A549 (cell line): ENCODE measurements at regions not wholly inside any gene's neighbourhood (a gene's known extent, or its start where the extent isn't known, plus 50 kb on each side); places are given as distances from the start of the nearest gene placed in this dataset.

ENCODE experiments used
- ATAC-seq, 2 experiments: fragments of 200-7000 bp in 1 of 2; fragments of >200 bp in 1 of 2; cut with Nextera tagmentation in 1 of 2; cut with Tn5 transposase in 1 of 2; 3 replicates each; pipeline versions ENCODE4 v1.8.0 to v1.9.1; 2018 to 2020; ENCODE audit warnings: mild to moderate bottlenecking in 1 of 2, moderate library complexity in 1 of 2
- CTCF ChIA-PET: fragments of 300-600 bp; sonication (Branson Sonifier 250); formaldehyde crosslinking; extraction: SDS; loops from one replicate; lab custom pipeline; 2021; ENCODE audit warnings: antibody characterized with exemption, inconsistent platforms; lab: Yijun Ruan, JAX
- POLR2A ChIA-PET: fragments of 350-600 bp; formaldehyde crosslinking; extraction: SDS; loops from one replicate; lab custom pipeline; 2021; ENCODE audit warnings: antibody characterized with exemption, inconsistent platforms; lab: Yijun Ruan, JAX
- DNase-seq, 2 experiments: peaks; one replicate each; pipeline versions ENCODE4 v3.0.0 to v3.0.0-alpha.2; 2011 to 2016; ENCODE audit warnings: low read depth in 1 of 2, low spot score in 1 of 2
- FAIRE-seq: peaks from 2 replicates; lab custom pipeline; 2011; peaks lifted over from hg19 to GRCh38; lab: Jason Lieb, UNC
- H3K27ac ChIP-seq, 2 experiments: fragments of >200 bp; sonication (Bioruptor Twin); formaldehyde crosslinking; 3 replicates each; pipeline ENCODE4 v1.5.1; 2016 to 2017
- H3K4me1 ChIP-seq: fragments of >200 bp; sonication (Bioruptor Twin); formaldehyde crosslinking; 3 replicates; pipeline ENCODE4 v1.6.1; 2016
- H3K4me2 ChIP-seq: fragments of >200 bp; sonication (Bioruptor Twin); formaldehyde crosslinking; 3 replicates; pipeline ENCODE4 v1.6.1; 2016
- H3K4me3 ChIP-seq: fragments of >200 bp; sonication (Bioruptor Twin); formaldehyde crosslinking; 3 replicates; pipeline ENCODE4 v1.5.1; 2016
- H3K9me3 ChIP-seq: fragments of >200 bp; sonication (Bioruptor Twin); formaldehyde crosslinking; 3 replicates; pipeline ENCODE4 v1.6.1; 2016
- BHLHE40 ChIP-seq: IDR thresholded peaks from 2 replicates; pipeline ENCODE4 v1.6.1; 2012; ENCODE audit warnings: low read depth, low read length, inconsistent platforms
- CBX2 ChIP-seq: fragments of 200-600 bp; sonication (generic); IDR thresholded peaks from 2 replicates; pipeline ENCODE4 v1.6.1; 2016; ENCODE audit warnings: low read depth, mild to moderate bottlenecking, borderline replicate concordance
- CEBPB ChIP-seq, 2 experiments: fragments of >200 bp in 1 of 2; sonication (Bioruptor Twin) in 1 of 2; formaldehyde crosslinking in 1 of 2; IDR thresholded peaks; 2 replicates each; pipeline ENCODE4 v1.6.1; 2012 to 2016
- ESRRA ChIP-seq: fragments of 150-350 bp; IDR thresholded peaks from 2 replicates; pipeline ENCODE4 v1.6.1; 2014; ENCODE audit warnings: mild to moderate bottlenecking, low read length, borderline replicate concordance
- GATA3 ChIP-seq: IDR thresholded peaks from 2 replicates; pipeline ENCODE4 v1.6.1; 2012; ENCODE audit warnings: borderline replicate concordance
- KDM1A ChIP-seq: fragments of 200-600 bp; sonication (generic); IDR thresholded peaks from 2 replicates; pipeline ENCODE4 v1.6.1; 2016; ENCODE audit warnings: low read depth, mild to moderate bottlenecking
- MAZ ChIP-seq: fragments of 150-350 bp; IDR thresholded peaks from 2 replicates; pipeline ENCODE4 v1.6.1; 2014; ENCODE audit warnings: antibody characterized with exemption, low read depth, low read length, borderline replicate concordance
- NFE2L2 ChIP-seq: fragments of 150-350 bp; conservative IDR thresholded peaks from 2 replicates; pipeline ENCODE4 v1.6.1; 2014; ENCODE audit warnings: low read length
- NR3C1 ChIP-seq: fragments of >200 bp; sonication (Bioruptor Twin); formaldehyde crosslinking; IDR thresholded peaks from 3 replicates; pipeline ENCODE4 v1.6.1; 2017
- PBX3 ChIP-seq: IDR thresholded peaks from 2 replicates; pipeline ENCODE4 v1.6.1; 2012
- POLR2A ChIP-seq: IDR thresholded peaks from 2 replicates; pipeline ENCODE4 v1.6.1; 2012; ENCODE audit warnings: mild to moderate bottlenecking, low read length
- RAD21 ChIP-seq, 2 experiments: fragments of >200 bp in 1 of 2; sonication (Bioruptor Twin) in 1 of 2; formaldehyde crosslinking in 1 of 2; IDR thresholded peaks in 1 of 2; conservative IDR thresholded peaks in 1 of 2; 2 replicates in 1 of 2; 3 replicates in 1 of 2; pipeline ENCODE4 v1.6.1; 2012 to 2018; ENCODE audit warnings: inconsistent platforms in 1 of 2
- RARB ChIP-seq: fragments of 250-450 bp; sonication (Bioruptor Pico); IDR thresholded peaks from 2 replicates; pipeline ENCODE4 v1.8.0; 2021; ENCODE audit warnings: mild to moderate bottlenecking, moderate library complexity
- RCOR1 ChIP-seq: fragments of 150-350 bp; IDR thresholded peaks from 2 replicates; pipeline ENCODE4 v1.6.1; 2014; ENCODE audit warnings: antibody characterized with exemption, low read length, low read depth
- REST ChIP-seq: fragments of 200-600 bp; sonication (generic); IDR thresholded peaks from 2 replicates; pipeline ENCODE4 v1.6.1; 2016; ENCODE audit warnings: antibody characterized with exemption, mild to moderate bottlenecking, moderate library complexity
- RNF2 ChIP-seq: fragments of 200-600 bp; sonication (generic); IDR thresholded peaks from 2 replicates; pipeline ENCODE4 v1.6.1; 2016; ENCODE audit warnings: low read depth, mild to moderate bottlenecking, antibody characterized with exemption, moderate library complexity, borderline replicate concordance
- SREBF2 ChIP-seq: fragments of 450-650 bp; IDR thresholded peaks from 2 replicates; pipeline ENCODE4 v1.6.1; 2014; ENCODE audit warnings: mild to moderate bottlenecking, moderate library complexity
- TFCP2L1 ChIP-seq: fragments of 250-450 bp; sonication (Bioruptor Pico); IDR thresholded peaks from 2 replicates; pipeline ENCODE4 v1.5.0; 2021; ENCODE audit warnings: mild to moderate bottlenecking
- WGBS: methylation state at CpG from one replicate; pipeline ENCODE4 v1.1.6; 2017; ENCODE audit errors: missing lambda C conversion rate; 5-methylcytosine and 5-hydroxymethylcytosine counted together
- TF ChIP-seq, protein P1 (sequence below): IDR thresholded peaks from 2 replicates; pipeline ENCODE4 v1.6.1; 2012; ENCODE audit warnings: low read depth, borderline replicate concordance
- TF ChIP-seq, protein P2 (sequence below): fragments of 450-650 bp; IDR thresholded peaks from 2 replicates; pipeline ENCODE4 v1.6.1; 2014; ENCODE audit warnings: antibody characterized with exemption

- H3K27ac ChIP-seq, result no peak overlapping the region
- no peak overlapping the region for H3K4me2 ChIP-seq
- no peak for DNase-seq
- no peak overlapping the region for H3K4me3 ChIP-seq
- no peak for ATAC-seq
- no peaks in the 10 kb centered on the region for H3K4me1 ChIP-seq
- 0% methylated on average over 1 of the region's 2 CpGs for WGBS
- TF ChIP-seq RNF2, result no peak
- no peak for TF ChIP-seq GATA3
- no peak for TF ChIP-seq SREBF2
- TF ChIP-seq RAD21 (conservative IDR thresholded peaks at IDR 0.05 in 1 of 2, IDR thresholded peaks at IDR 0.05 in 1 of 2), result no peak
- TF ChIP-seq, protein P1, sequence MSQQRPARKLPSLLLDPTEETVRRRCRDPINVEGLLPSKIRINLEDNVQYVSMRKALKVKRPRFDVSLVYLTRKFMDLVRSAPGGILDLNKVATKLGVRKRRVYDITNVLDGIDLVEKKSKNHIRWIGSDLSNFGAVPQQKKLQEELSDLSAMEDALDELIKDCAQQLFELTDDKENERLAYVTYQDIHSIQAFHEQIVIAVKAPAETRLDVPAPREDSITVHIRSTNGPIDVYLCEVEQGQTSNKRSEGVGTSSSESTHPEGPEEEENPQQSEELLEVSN, result no peak
- no peak for TF ChIP-seq REST
- FAIRE-seq, result no peak
- ChIA-PET POLR2A (no interaction called here), CTCF (no interaction called here)
- H3K9me3 ChIP-seq, result no peaks in the 10 kb centered on the region
Observed at GRCh38 chr1:96292141-96292540, 429.4 kb upstream of the PTBP2 start.

GRCh38 chr1:96296991-96297390 lies 424.6 kb upstream of the PTBP2 start:
- no peak for FAIRE-seq

More at GRCh38 chr1:96296991-96297390, 424.6 kb upstream of the PTBP2 start:
- Histone ChIP-seq H3K4me3 (no peak overlapping the region), H3K9me3 (no peaks in the 10 kb centered on the region), H3K27ac (no peak overlapping the region), H3K4me1 (no peaks in the 10 kb centered on the region), H3K4me2 (no peak overlapping the region)
- POLR2A ChIA-PET, result no interaction called here
- TF ChIP-seq RARB (CRISPR knock-in tag) (no peak), KDM1A (no peak), PBX3 (no peak), TFCP2L1 (CRISPR knock-in tag) (no peak), POLR2A (no peak), CBX2 (no peak), GATA3 (no peak), ESRRA (no peak), MAZ (no peak), BHLHE40 (no peak), RNF2 (no peak), RCOR1 (no peak), NR3C1 (no peak), NFE2L2 (no peak), CEBPB (IDR thresholded peaks at IDR 0.05) (no peak)
- TF ChIP-seq, protein P2, sequence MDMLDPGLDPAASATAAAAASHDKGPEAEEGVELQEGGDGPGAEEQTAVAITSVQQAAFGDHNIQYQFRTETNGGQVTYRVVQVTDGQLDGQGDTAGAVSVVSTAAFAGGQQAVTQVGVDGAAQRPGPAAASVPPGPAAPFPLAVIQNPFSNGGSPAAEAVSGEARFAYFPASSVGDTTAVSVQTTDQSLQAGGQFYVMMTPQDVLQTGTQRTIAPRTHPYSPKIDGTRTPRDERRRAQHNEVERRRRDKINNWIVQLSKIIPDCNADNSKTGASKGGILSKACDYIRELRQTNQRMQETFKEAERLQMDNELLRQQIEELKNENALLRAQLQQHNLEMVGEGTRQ, result no peak
- TF ChIP-seq, protein P1, result no peak
- 9% methylated on average over 2 of the region's 2 CpGs for WGBS
- no peak for DNase-seq
- CTCF ChIA-PET, result no interaction called here
- ATAC-seq, result no peak
